Osteocyte (in vitro differentiated cells): ENCODE measurements at regions not wholly inside any gene's neighbourhood (a gene's known extent, or its start where the extent isn't known, plus 50 kb on each side); places are given as distances from the start of the nearest gene placed in this dataset.

Source experiments
- DNase-seq: peaks from one replicate; pipeline ENCODE4 v3.0.0; 2021; ENCODE audit warnings: mixed read lengths; ENCODE audit not compliant: unreplicated experiment; ENCODE audit errors: extremely low spot score
- H3K27ac Mint-ChIP-seq: one replicate; pipeline ENCODE4 v1.8.0; 2021; ENCODE audit warnings: mild to moderate bottlenecking, mixed read lengths; ENCODE audit not compliant: unreplicated experiment
- H3K27me3 Mint-ChIP-seq: one replicate; pipeline ENCODE4 v1.8.0; 2021; ENCODE audit warnings: mixed read lengths; ENCODE audit not compliant: unreplicated experiment
- H3K36me3 Mint-ChIP-seq: one replicate; pipeline ENCODE4 v1.8.0; 2021; ENCODE audit warnings: mixed read lengths; ENCODE audit not compliant: unreplicated experiment
- H3K4me1 Mint-ChIP-seq: one replicate; pipeline ENCODE4 v1.8.0; 2021; ENCODE audit warnings: mixed read lengths; ENCODE audit not compliant: unreplicated experiment
- H3K4me3 Mint-ChIP-seq: one replicate; pipeline ENCODE4 v1.8.0; 2021; ENCODE audit warnings: mild to moderate bottlenecking, moderate library complexity, mixed read lengths; ENCODE audit not compliant: unreplicated experiment
- H3K9me3 Mint-ChIP-seq: one replicate; pipeline ENCODE4 v1.8.0; 2021; ENCODE audit warnings: mixed read lengths; ENCODE audit not compliant: unreplicated experiment
- CTCF ChIP-seq: fragments of 200-600 bp; sonication (generic); IDR thresholded peaks from 2 replicates; pipeline ENCODE4 v1.5.0; 2021; ENCODE audit warnings: antibody characterized with exemption, mild to moderate bottlenecking, moderate library complexity

DNA sequence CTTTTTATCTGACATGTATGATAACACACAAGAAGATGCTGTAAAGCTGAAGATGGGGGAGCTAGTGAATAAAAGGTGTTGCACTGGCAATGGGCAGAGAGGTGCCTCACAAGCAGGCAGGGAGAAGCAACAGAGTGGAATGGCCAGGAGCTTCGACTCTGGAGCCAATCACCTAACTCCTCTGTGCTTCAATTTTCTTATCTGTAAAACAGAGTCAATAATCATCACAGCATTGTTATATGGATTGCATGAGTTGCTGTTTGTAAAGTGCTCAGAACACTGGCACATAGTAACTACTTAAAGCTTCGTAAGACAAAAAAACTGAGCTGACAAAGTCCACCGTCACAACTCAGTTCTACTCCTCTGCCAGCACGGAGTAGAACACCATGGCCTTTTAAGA, 254.2 kb upstream of the POM121L12 start:
- H3K27me3 Mint-ChIP-seq: no peaks in the 10 kb centered on the region
- H3K9me3 Mint-ChIP-seq: peaks cover 36% of the 10 kb centered on the region
- no peaks in the 10 kb centered on the region for H3K36me3 Mint-ChIP-seq
- no peak for DNase-seq
- no peaks in the 10 kb centered on the region for H3K4me1 Mint-ChIP-seq
- no peak for TF ChIP-seq CTCF
- H3K27ac Mint-ChIP-seq: no peak overlapping the region
- no peak overlapping the region for H3K4me3 Mint-ChIP-seq

DNA sequence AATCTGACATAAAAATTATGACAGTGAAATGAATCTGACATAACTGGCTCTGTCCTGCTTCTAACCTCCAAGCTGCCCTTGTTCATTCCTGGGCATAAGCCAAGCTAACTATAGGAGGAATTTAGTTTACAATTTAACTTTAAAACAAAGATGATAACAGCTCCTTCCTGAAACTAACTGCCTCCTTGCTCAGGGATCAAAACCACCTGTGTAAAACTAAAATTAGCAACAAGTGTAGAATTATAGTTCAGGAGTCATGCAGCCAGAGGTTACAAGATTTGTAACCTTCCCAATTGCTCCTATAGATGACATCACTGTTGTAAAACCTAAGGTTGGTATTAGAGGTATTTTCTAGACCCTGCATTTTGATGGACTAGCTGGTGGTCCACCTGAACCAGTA, 256.4 kb upstream of the POM121L12 start:
- H3K4me1 Mint-ChIP-seq: no peaks in the 10 kb centered on the region
- no peaks in the 10 kb centered on the region for H3K36me3 Mint-ChIP-seq
- no peak overlapping the region for H3K4me3 Mint-ChIP-seq
- no peak for DNase-seq
- peaks cover 28% of the 10 kb centered on the region for H3K9me3 Mint-ChIP-seq
- no peaks in the 10 kb centered on the region for H3K27me3 Mint-ChIP-seq
- no peak for TF ChIP-seq CTCF
- no peak overlapping the region for H3K27ac Mint-ChIP-seq

DNA sequence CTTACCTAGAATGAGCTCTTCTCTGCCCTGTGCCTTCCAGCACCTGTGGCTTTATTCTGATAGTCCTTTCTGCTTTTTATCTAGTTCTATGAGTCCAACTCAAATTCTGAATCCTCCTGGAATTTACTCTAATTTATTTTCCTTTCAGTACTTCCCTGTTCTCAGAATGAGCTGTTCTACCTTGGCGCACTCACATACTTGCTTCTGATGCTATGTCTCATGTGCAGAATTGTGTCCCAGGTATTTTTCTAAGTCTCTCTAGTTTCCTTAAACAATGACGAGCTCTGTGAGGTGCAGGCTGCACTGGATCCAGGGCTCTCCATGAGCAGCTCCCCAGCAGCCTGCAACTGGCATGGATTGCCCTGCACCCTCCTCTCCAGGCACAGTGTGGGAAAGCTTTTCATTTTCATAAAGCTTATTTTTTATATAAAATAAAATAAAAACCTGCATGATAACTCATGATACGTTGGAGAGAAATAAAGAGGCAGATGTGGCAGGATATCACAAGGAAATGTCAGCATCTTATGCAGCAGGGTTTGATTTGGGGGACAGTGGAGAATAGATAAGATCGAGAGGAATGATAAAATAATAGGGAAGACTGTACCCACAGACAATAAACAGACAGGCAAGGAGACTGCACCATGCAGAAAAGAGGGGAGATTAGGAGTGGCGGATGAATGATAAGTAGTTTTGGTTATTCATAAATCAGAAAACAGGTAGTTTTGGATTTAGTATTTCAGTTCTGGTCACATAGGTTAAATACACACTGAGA, 258.2 kb upstream of the POM121L12 start:
- no peak for TF ChIP-seq CTCF
- no peaks in the 10 kb centered on the region for H3K36me3 Mint-ChIP-seq
- no peaks in the 10 kb centered on the region for H3K27me3 Mint-ChIP-seq
- H3K4me1 Mint-ChIP-seq: no peaks in the 10 kb centered on the region
- peaks cover 18% of the 10 kb centered on the region for H3K9me3 Mint-ChIP-seq
- H3K4me3 Mint-ChIP-seq: no peak overlapping the region
- no peak for DNase-seq
- H3K27ac Mint-ChIP-seq: no peak overlapping the region

DNA sequence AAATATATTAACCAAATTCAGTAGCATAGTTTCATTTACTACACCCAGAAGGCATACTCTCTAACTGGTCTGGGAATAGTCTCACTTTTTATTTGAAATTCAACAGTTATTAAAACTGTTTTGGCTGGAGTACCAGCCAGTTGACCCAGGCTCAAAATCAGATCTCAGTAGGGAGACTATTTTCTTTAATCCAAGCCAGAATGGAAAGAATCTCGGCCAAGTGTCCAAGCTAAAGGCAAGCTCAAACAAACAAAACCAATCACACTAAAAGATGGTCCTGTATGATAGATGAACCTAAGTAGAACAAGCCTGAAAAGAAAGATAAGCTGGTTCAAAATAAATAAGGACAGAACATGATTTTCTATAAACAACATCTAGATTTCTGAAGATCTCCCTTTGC, 259.6 kb upstream of the POM121L12 start:
- no peak overlapping the region for H3K27ac Mint-ChIP-seq
- no peaks in the 10 kb centered on the region for H3K36me3 Mint-ChIP-seq
- H3K27me3 Mint-ChIP-seq: no peaks in the 10 kb centered on the region
- no peak overlapping the region for H3K4me3 Mint-ChIP-seq
- H3K4me1 Mint-ChIP-seq: no peaks in the 10 kb centered on the region
- DNase-seq: no peak
- no peak for TF ChIP-seq CTCF
- peaks cover 17% of the 10 kb centered on the region for H3K9me3 Mint-ChIP-seq

GRCh38 chr7:52771177-52771576, 264.3 kb upstream of the POM121L12 start:
- Mint-ChIP-seq H3K4me3 (no peak overlapping the region), H3K9me3 (peaks cover 3% of the 10 kb centered on the region), H3K36me3 (no peaks in the 10 kb centered on the region), H3K27me3 (no peaks in the 10 kb centered on the region), H3K27ac (no peak overlapping the region), H3K4me1 (no peaks in the 10 kb centered on the region)
- TF ChIP-seq CTCF: no peak
- no peak for DNase-seq
